HCT116 (cell line): ENCODE measurements at regions not wholly inside any gene's neighbourhood (a gene's known extent, or its start where the extent isn't known, plus 50 kb on each side); places are given as distances from the start of the nearest gene placed in this dataset.

Source experiments
- ATAC-seq: fragments of 200-7000 bp; cut with Tn5 transposase; 2 replicates; pipeline ENCODE4 v1.9.1; 2020; ENCODE audit warnings: mild to moderate bottlenecking, moderate library complexity
- BruUV-seq: library from RNA; stranded (reverse); fragments of 400-500 nt; replicated peaks from 2 replicates; lab custom pipeline; 2021; lab: Mats Ljungman, UMichigan
- CTCF ChIA-PET: fragments of 300-600 bp; sonication (Branson Sonifier 250); formaldehyde crosslinking; loops from one replicate; lab custom pipeline; 2021; ENCODE audit warnings: antibody characterized with exemption; lab: Charles Lee
- POLR2A ChIA-PET: fragments of 300-600, 350-600 bp; sonication (Branson Sonifier 250); formaldehyde crosslinking; loops from one replicate; lab custom pipeline; 2021; ENCODE audit warnings: antibody characterized with exemption; lab: Charles Lee
- RAD21 ChIA-PET, 2 experiments: fragments of 300-600 bp; sonication (Branson Sonifier 250); formaldehyde crosslinking; loops; one replicate each; lab custom pipeline; 2023; ENCODE audit warnings: low total read pairs in 2 of 2; ENCODE audit not compliant: uncharacterized antibody in 2 of 2, unreplicated experiment in 2 of 2, low non-redundant PET in 1 of 2; lab: Charles Lee
- DNase-seq: peaks from one replicate; pipeline ENCODE4 v3.0.0-alpha.2; 2010; ENCODE audit warnings: low read depth, low spot score
- H2AFZ ChIP-seq: fragments of 200-600 bp; shearing (Covaris generic), sonication (generic); 2 replicates; pipeline ENCODE4 v1.6.1; 2017; ENCODE audit warnings: low read depth, mixed run types, mixed read lengths, antibody characterized with exemption, low read length; ENCODE audit not compliant: poor library complexity, severe bottlenecking
- H3K27ac ChIP-seq: 2 replicates; pipeline ENCODE4 v1.5.1; 2012; ENCODE audit warnings: low read depth, low read length
- H3K27me3 ChIP-seq: fragments of 200-600 bp; sonication (generic); 2 replicates; pipeline ENCODE4 v1.6.1; 2016; ENCODE audit warnings: mixed run types, low read length, mixed read lengths; ENCODE audit not compliant: insufficient read depth
- H3K36me3 ChIP-seq, 2 experiments: fragments of 200-500 bp in 1 of 2; fragments of 200-600 bp in 1 of 2; sonication (Bioruptor generic) in 1 of 2; sonication (generic) in 1 of 2; 2 replicates each; pipeline versions ENCODE4 v1.5.1 to v1.6.1; 2014 to 2016; ENCODE audit warnings: low read length in 2 of 2, inconsistent platforms in 1 of 2, mixed read lengths in 1 of 2, mixed run types in 1 of 2; ENCODE audit not compliant: insufficient read depth in 2 of 2, control insufficient read depth in 1 of 2
- H3K4me1 ChIP-seq, 2 experiments: fragments of 200-600 bp in 1 of 2; sonication (generic) in 1 of 2; 2 replicates each; pipeline versions ENCODE4 v1.5.1 to v1.6.1; 2012 to 2017; ENCODE audit warnings: low read length in 2 of 2, inconsistent platforms in 1 of 2, mild to moderate bottlenecking in 1 of 2, mixed read lengths in 1 of 2, mixed run types in 1 of 2, moderate library complexity in 1 of 2; ENCODE audit not compliant: insufficient read depth in 2 of 2, control insufficient read depth in 1 of 2
- H3K4me2 ChIP-seq: fragments of 200-600 bp; sonication (generic); 2 replicates; pipeline ENCODE4 v1.6.1; 2017; ENCODE audit warnings: mixed run types, low read length, mixed read lengths
- H3K4me3 ChIP-seq, 2 experiments: fragments of 200-600 bp in 1 of 2; sonication (generic) in 1 of 2; replicated peaks in 1 of 2; 2 replicates each; pipeline ENCODE4 v1.5.1; 2011 to 2016; ENCODE audit warnings: low read length in 2 of 2, control low read depth in 1 of 2, low read depth in 1 of 2, mild to moderate bottlenecking in 1 of 2, mixed read lengths in 1 of 2, mixed run types in 1 of 2
- H3K79me2 ChIP-seq: fragments of 200-600 bp; sonication (generic); 2 replicates; pipeline ENCODE4 v1.6.1; 2017; ENCODE audit warnings: mild to moderate bottlenecking, mixed run types, low read length, moderate library complexity, mixed read lengths; ENCODE audit not compliant: insufficient read depth
- H3K9ac ChIP-seq: fragments of 200-600 bp; sonication (generic); 2 replicates; pipeline ENCODE4 v1.6.1; 2016; ENCODE audit warnings: low read length, mixed read lengths
- H3K9me2 ChIP-seq: fragments of 200-600 bp; sonication (generic), shearing (Covaris generic); 2 replicates; pipeline ENCODE4 v1.6.1; 2017; ENCODE audit warnings: mixed run types, mild to moderate bottlenecking, moderate library complexity; ENCODE audit not compliant: insufficient read depth
- H3K9me3 ChIP-seq, 2 experiments: fragments of 200-500 bp in 1 of 2; fragments of 200-600 bp in 1 of 2; sonication (Bioruptor generic) in 1 of 2; sonication (generic) in 1 of 2; 2 replicates each; pipeline ENCODE4 v1.6.1; 2014 to 2017; ENCODE audit warnings: low read length in 2 of 2, mixed read lengths in 2 of 2, inconsistent platforms in 1 of 2, low read depth in 1 of 2, mild to moderate bottlenecking in 1 of 2, mixed run types in 1 of 2, moderate library complexity in 1 of 2; ENCODE audit not compliant: control insufficient read depth in 1 of 2, insufficient read depth in 1 of 2
- H4K20me1 ChIP-seq: fragments of 200-600 bp; sonication (generic), shearing (Covaris generic); 2 replicates; pipeline ENCODE4 v1.6.1; 2017; ENCODE audit warnings: mixed run types, mild to moderate bottlenecking, moderate library complexity; ENCODE audit not compliant: insufficient read depth
- CBX3 ChIP-seq: IDR thresholded peaks from 2 replicates; pipeline ENCODE4 v1.6.1; 2012; ENCODE audit warnings: low read depth
- CEBPB ChIP-seq: IDR thresholded peaks from 2 replicates; pipeline ENCODE4 v1.6.1; 2012; ENCODE audit warnings: low read depth
- CTCF ChIP-seq, 3 experiments: fragments of 200-600 bp in 1 of 3; sonication (generic) in 1 of 3; IDR thresholded peaks in 2 of 3; conservative IDR thresholded peaks in 1 of 3; 2 replicates each; pipeline ENCODE4 v1.5.1; 2012 to 2017; ENCODE audit warnings: low read depth in 2 of 3, low read length in 2 of 3, antibody characterized with exemption in 1 of 3, borderline replicate concordance in 1 of 3, control low read depth in 1 of 3, mild to moderate bottlenecking in 1 of 3, mixed read lengths in 1 of 3, mixed run types in 1 of 3, moderate library complexity in 1 of 3; ENCODE audit not compliant: insufficient read depth in 1 of 3
- EGR1 ChIP-seq: IDR thresholded peaks from 2 replicates; pipeline ENCODE4 v1.6.1; 2012; ENCODE audit warnings: low read depth
- ELF1 ChIP-seq: IDR thresholded peaks from 2 replicates; pipeline ENCODE4 v1.6.1; 2012; ENCODE audit warnings: low read depth, borderline replicate concordance
- EZH2 ChIP-seq: fragments of 200-600 bp; sonication (generic); IDR thresholded peaks from 2 replicates; pipeline ENCODE4 v1.6.1; 2017; ENCODE audit warnings: antibody characterized with exemption, mixed run types
- EZH2phosphoT487 ChIP-seq: fragments of 200-600 bp; IDR thresholded peaks from 2 replicates; pipeline ENCODE4 v1.6.1; 2018; ENCODE audit warnings: antibody characterized with exemption, borderline replicate concordance
- FOSL1 ChIP-seq: IDR thresholded peaks from 2 replicates; pipeline ENCODE4 v1.6.1; 2012; ENCODE audit warnings: low read depth
- JUND ChIP-seq: IDR thresholded peaks from 2 replicates; pipeline ENCODE4 v1.6.1; 2012
- MAX ChIP-seq: IDR thresholded peaks from 2 replicates; pipeline ENCODE4 v1.6.1; 2012
- POLR2A ChIP-seq: IDR thresholded peaks from 2 replicates; pipeline ENCODE4 v1.7.0; 2011; ENCODE audit warnings: borderline replicate concordance; ENCODE audit not compliant: insufficient read depth, insufficient read length; ENCODE audit errors: extremely low read depth
- POLR2AphosphoS5 ChIP-seq: IDR thresholded peaks from 2 replicates; pipeline ENCODE4 v1.6.1; 2011; ENCODE audit warnings: mild to moderate bottlenecking, low read depth, low read length, moderate library complexity
- RAD21 ChIP-seq: IDR thresholded peaks from 2 replicates; pipeline ENCODE4 v1.6.1; 2012; ENCODE audit warnings: low read depth, mild to moderate bottlenecking
- REST ChIP-seq: IDR thresholded peaks from 2 replicates; pipeline ENCODE4 v1.6.1; 2012; ENCODE audit warnings: low read depth
- SIN3A ChIP-seq: IDR thresholded peaks from 2 replicates; pipeline ENCODE4 v1.6.1; 2012; ENCODE audit warnings: low read depth
- SP1 ChIP-seq: IDR thresholded peaks from 2 replicates; pipeline ENCODE4 v1.6.1; 2012; ENCODE audit warnings: low read depth
- TCF7L2 ChIP-seq: IDR thresholded peaks from 2 replicates; pipeline ENCODE4 v1.7.0; 2011; ENCODE audit warnings: borderline replicate concordance, inconsistent platforms; ENCODE audit not compliant: insufficient read depth, insufficient read length; ENCODE audit errors: extremely low read depth
- YY1 ChIP-seq: IDR thresholded peaks from 2 replicates; pipeline ENCODE4 v1.6.1; 2011; ENCODE audit warnings: low read length, low read depth, moderate library complexity, mild to moderate bottlenecking; ENCODE audit not compliant: insufficient replicate concordance; ENCODE audit errors: extremely low read depth
- ZBTB33 ChIP-seq: IDR thresholded peaks from 2 replicates; pipeline ENCODE4 v1.6.1; 2011; ENCODE audit warnings: mild to moderate bottlenecking, low read length, moderate library complexity; ENCODE audit not compliant: insufficient replicate concordance; ENCODE audit errors: extremely low read depth
- ZFX ChIP-seq: fragments of 450-650 bp; IDR thresholded peaks from 2 replicates; pipeline ENCODE4 v1.6.1; 2017
- intact Hi-C: fragments of 100-400 bp; cut with micrococcal nuclease; formaldehyde crosslinking; loops from 2 replicates; pipeline ENCODE4 v1.10.0; 2022

- TF ChIP-seq REST (no peak), ELF1 (no peak), SP1 (no peak), ZBTB33 (no peak), YY1 (no peak), POLR2AphosphoS5 (no peak), CBX3 (no peak), TCF7L2 (no peak), EZH2phosphoT487 (no peak), EGR1 (no peak), SIN3A (no peak), CTCF (IDR thresholded peaks at IDR 0.05 in 2 of 3, conservative IDR thresholded peaks at IDR 0.05 in 1 of 3; ENCODE audit: borderline replicate concordance in 1 of 3, insufficient read depth in 1 of 3, low read depth in 2 of 3, low read length in 2 of 3) (no peak), POLR2A (no peak), MAX (no peak), FOSL1 (no peak), RAD21 (no peak), CEBPB (no peak), ZFX (no peak), JUND (no peak), EZH2 (no peak)
- H4K20me1 ChIP-seq: no peaks in the 10 kb centered on the region
- H3K9me2 ChIP-seq: no peaks in the 10 kb centered on the region
- intact Hi-C loops: no loop called here
- no peak overlapping the region for H3K27ac ChIP-seq
- H3K9me3 ChIP-seq: no peaks in the 10 kb centered on the region
- no peak overlapping the region for H3K9ac ChIP-seq
- H2AFZ ChIP-seq: no peak overlapping the region
- no peaks in the 10 kb centered on the region for H3K27me3 ChIP-seq
- no peak overlapping the region for H3K4me3 ChIP-seq
- ChIA-PET POLR2A (no interaction called here), CTCF (interaction anchor here (1.3 to 1.7 kb wide), 2 partner anchors 15 to 954 kb away, joined by 3 to 6 read pairs; no protein-coding TSS in a partner anchor), RAD21 (no interaction called here)
- BruUV-seq: no TSS peak
- DNase-seq (no peak), ATAC-seq (no peak)
- H3K4me2 ChIP-seq: no peak overlapping the region
- no peaks in the 10 kb centered on the region for H3K36me3 ChIP-seq
- H3K4me1 ChIP-seq: no peaks in the 10 kb centered on the region
- H3K79me2 ChIP-seq: no peaks in the 10 kb centered on the region
These were observed 90.6 kb upstream of the HNMT start for GRCh38 chr2:137873536-137874244.
